H9 (cell line): ENCODE measurements at regions not wholly inside any gene's neighbourhood (a gene's known extent, or its start where the extent isn't known, plus 50 kb on each side); places are given as distances from the start of the nearest gene placed in this dataset.

ENCODE experiments used
- DNase-seq: peaks from one replicate; pipeline ENCODE4 v3.0.0-alpha.2; 2017
- H2AFZ ChIP-seq: one replicate; pipeline ENCODE4 v1.6.1; 2013; ENCODE audit warnings: mild to moderate bottlenecking, low read length, control low read depth, moderate library complexity
- H2AK5ac ChIP-seq: 2 replicates; pipeline ENCODE4 v1.6.1; 2013; ENCODE audit warnings: low read length, control low read depth, mixed read lengths; ENCODE audit not compliant: insufficient read length
- H2BK120ac ChIP-seq: one replicate; pipeline ENCODE4 v1.6.1; 2013; ENCODE audit warnings: low read depth, mild to moderate bottlenecking, low read length, control low read depth, inconsistent platforms; ENCODE audit not compliant: poor library complexity, severe bottlenecking
- H2BK12ac ChIP-seq: 2 replicates; pipeline ENCODE4 v1.6.1; 2013; ENCODE audit warnings: low read length, control low read depth, mixed read lengths, low read depth; ENCODE audit not compliant: insufficient read length
- H2BK15ac ChIP-seq: 2 replicates; pipeline ENCODE4 v1.6.1; 2013; ENCODE audit warnings: low read depth, low read length, control low read depth
- H2BK20ac ChIP-seq: one replicate; pipeline ENCODE4 v1.6.1; 2013; ENCODE audit warnings: low read depth, mild to moderate bottlenecking, low read length, control low read depth, inconsistent platforms; ENCODE audit not compliant: poor library complexity, severe bottlenecking
- H2BK5ac ChIP-seq: 2 replicates; pipeline ENCODE4 v1.6.1; 2013; ENCODE audit warnings: low read length, control low read depth, mixed read lengths; ENCODE audit not compliant: insufficient read length
- H3K14ac ChIP-seq: 2 replicates; pipeline ENCODE4 v1.6.1; 2013; ENCODE audit warnings: low read length, control low read depth; ENCODE audit not compliant: insufficient read depth
- H3K18ac ChIP-seq: 2 replicates; pipeline ENCODE4 v1.6.1; 2013; ENCODE audit warnings: low read depth, mild to moderate bottlenecking, mixed read lengths, low read length, control low read depth; ENCODE audit not compliant: insufficient read length
- H3K23ac ChIP-seq: 2 replicates; pipeline ENCODE4 v1.6.1; 2013; ENCODE audit warnings: low read length, control low read depth, mixed read lengths, low read depth; ENCODE audit not compliant: insufficient read length
- H3K23me2 ChIP-seq: 2 replicates; pipeline ENCODE4 v1.6.1; 2013; ENCODE audit warnings: low read depth, mild to moderate bottlenecking, mixed read lengths, low read length, control low read depth; ENCODE audit not compliant: insufficient read length, poor library complexity, severe bottlenecking
- H3K27ac ChIP-seq: 2 replicates; pipeline ENCODE4 v1.5.1; 2013; ENCODE audit warnings: low read length, control low read depth, mixed read lengths, low read depth; ENCODE audit not compliant: insufficient read length
- H3K27me3 ChIP-seq: 2 replicates; pipeline ENCODE4 v1.6.1; 2013; ENCODE audit warnings: low read length, control low read depth, inconsistent platforms; ENCODE audit not compliant: insufficient read depth
- H3K4ac ChIP-seq: 2 replicates; pipeline ENCODE4 v1.6.1; 2013; ENCODE audit warnings: low read depth, mild to moderate bottlenecking, control low read depth, inconsistent platforms, low read length, moderate library complexity
- H3K4me1 ChIP-seq: 2 replicates; pipeline ENCODE4 v1.6.1; 2013; ENCODE audit warnings: low read length, control low read depth, inconsistent platforms; ENCODE audit not compliant: insufficient read depth
- H3K4me2 ChIP-seq: 2 replicates; pipeline ENCODE4 v1.6.1; 2013; ENCODE audit warnings: low read length, control low read depth, mixed read lengths; ENCODE audit not compliant: insufficient read length, insufficient read depth
- H3K56ac ChIP-seq: 2 replicates; pipeline ENCODE4 v1.6.1; 2013; ENCODE audit warnings: low read depth, mild to moderate bottlenecking, mixed read lengths, low read length, control low read depth; ENCODE audit not compliant: insufficient read length
- H3K79me1 ChIP-seq: 2 replicates; pipeline ENCODE4 v1.6.1; 2013; ENCODE audit warnings: low read depth, mild to moderate bottlenecking, moderate library complexity, low read length, control low read depth, inconsistent platforms; ENCODE audit not compliant: insufficient read depth, poor library complexity, severe bottlenecking
- H3K79me2 ChIP-seq: 2 replicates; pipeline ENCODE4 v1.6.1; 2013; ENCODE audit warnings: low read length, control low read depth, inconsistent platforms; ENCODE audit not compliant: insufficient read depth
- H3K9ac ChIP-seq: 2 replicates; pipeline ENCODE4 v1.6.1; 2013; ENCODE audit warnings: low read length, control low read depth, mixed read lengths; ENCODE audit not compliant: insufficient read length; ENCODE audit errors: extremely low read depth
- H3K9me3 ChIP-seq: one replicate; pipeline ENCODE4 v1.6.1; 2013; ENCODE audit warnings: low read depth, low read length, inconsistent platforms; ENCODE audit not compliant: control insufficient read depth
- H3T11ph ChIP-seq: one replicate; pipeline ENCODE4 v1.6.1; 2013; ENCODE audit warnings: mild to moderate bottlenecking, low read length, control low read depth, inconsistent platforms
- H4K20me1 ChIP-seq: one replicate; pipeline ENCODE4 v1.6.1; 2013; ENCODE audit not compliant: control insufficient read depth, insufficient read length, insufficient read depth
- H4K5ac ChIP-seq: 2 replicates; pipeline ENCODE4 v1.6.1; 2013; ENCODE audit warnings: low read depth, mild to moderate bottlenecking, mixed read lengths, low read length, control low read depth; ENCODE audit not compliant: insufficient read length
- H4K8ac ChIP-seq: replicated peaks from 2 replicates; pipeline ENCODE4 v1.6.1; 2013; ENCODE audit warnings: low read length, control low read depth, mixed read lengths, low read depth; ENCODE audit not compliant: insufficient read length
- H4K91ac ChIP-seq: 2 replicates; pipeline ENCODE4 v1.6.1; 2013; ENCODE audit warnings: low read depth, mild to moderate bottlenecking, moderate library complexity, mixed read lengths, low read length, control low read depth; ENCODE audit not compliant: insufficient read length
- H3K27ac Mint-ChIP-seq, 3 experiments: 2 replicates in 2 of 3; 3 replicates in 1 of 3; pipeline ENCODE4 v1.8.0; 2020 to 2021; ENCODE audit warnings: mixed read lengths in 3 of 3, mild to moderate bottlenecking in 1 of 3, moderate library complexity in 1 of 3
- H3K27me3 Mint-ChIP-seq: 2 replicates; pipeline ENCODE4 v1.8.0; 2021; ENCODE audit warnings: low read depth, mild to moderate bottlenecking, moderate library complexity, mixed read lengths
- H3K36me3 Mint-ChIP-seq, 3 experiments: 2 replicates in 2 of 3; 3 replicates in 1 of 3; pipeline ENCODE4 v1.8.0; 2020 to 2021; ENCODE audit warnings: low read depth in 3 of 3, mixed read lengths in 3 of 3; ENCODE audit not compliant: insufficient read depth in 1 of 3
- H3K4me1 Mint-ChIP-seq, 2 experiments: 2 replicates each; pipeline ENCODE4 v1.8.0; 2020; ENCODE audit warnings: mixed read lengths in 2 of 2
- H3K4me3 Mint-ChIP-seq, 2 experiments: 2 replicates in 1 of 2; 3 replicates in 1 of 2; pipeline ENCODE4 v1.8.0; 2020 to 2021; ENCODE audit warnings: mild to moderate bottlenecking in 2 of 2, mixed read lengths in 2 of 2, moderate library complexity in 1 of 2
- H3K9me3 Mint-ChIP-seq, 2 experiments: 2 replicates in 1 of 2; 3 replicates in 1 of 2; pipeline ENCODE4 v1.8.0; 2020; ENCODE audit warnings: mild to moderate bottlenecking in 2 of 2, mixed read lengths in 2 of 2, moderate library complexity in 1 of 2
- CTCF ChIP-seq: fragments of 200-600 bp; sonication (generic); conservative IDR thresholded peaks from 3 replicates; pipeline ENCODE4 v1.8.0; 2021; ENCODE audit warnings: antibody characterized with exemption, mild to moderate bottlenecking
- WGBS: extraction: QIAGEN DNeasy Blood & Tissue Kit; methylation state at CpG from one replicate; pipeline ENCODE4 v1.1.7; 2013; ENCODE audit warnings: missing lambda C conversion rate, low lambda C conversion rate, mixed read lengths; ENCODE audit not compliant: insufficient read length; ENCODE audit errors: extremely low coverage; 5-methylcytosine and 5-hydroxymethylcytosine counted together

- no CpG with 5 or more reads among the region's 8 CpGs for WGBS
- Mint-ChIP-seq H3K4me3 (no peak overlapping the region), H3K9me3 (peaks cover 4 to 5% of the 10 kb centered on the region in 2 experiments; a peak in 4 of 5 replicates), H3K4me1 (peaks cover 8 to 16% of the 10 kb centered on the region in 2 experiments; a peak in 3 of 4 replicates), H3K27ac (no peak overlapping the region), H3K36me3 (peaks cover 0 to 3% (median 0%) of the 10 kb centered on the region in 3 experiments; a peak in 1 of 7 replicates), H3K27me3 (peaks cover 6% of the 10 kb centered on the region; the same call in 1 of the 2 replicates)
- Histone ChIP-seq H2AK5ac (no peak overlapping the region), H4K8ac (no peak overlapping the region), H3K23ac (no peak overlapping the region), H4K5ac (no peak overlapping the region), H3T11ph (no peak overlapping the region), H3K4me2 (no peak overlapping the region), H3K9me3 (no peaks in the 10 kb centered on the region), H3K27ac (no peak overlapping the region), H3K18ac (no peak overlapping the region), H4K20me1 (no peaks in the 10 kb centered on the region), H3K79me2 (no peaks in the 10 kb centered on the region), H4K91ac (no peak overlapping the region), H3K79me1 (no peaks in the 10 kb centered on the region), H3K9ac (no peak overlapping the region), H3K4ac (no peak overlapping the region), H2BK20ac (no peak overlapping the region), H2BK15ac (no peak overlapping the region), H3K14ac (no peak overlapping the region), H3K23me2 (no peaks in the 10 kb centered on the region), H3K27me3 (no peaks in the 10 kb centered on the region), H3K56ac (no peak overlapping the region), H2AFZ (no peak overlapping the region), H2BK120ac (no peak overlapping the region), H2BK5ac (no peak overlapping the region), H3K4me1 (no peaks in the 10 kb centered on the region), H2BK12ac (no peak overlapping the region)
- no peak for TF ChIP-seq CTCF
- DNase-seq, result no peak
These were observed 63.6 kb upstream of the CARD11 start for GRCh38 chr7:3107228-3107763.
